ENCODE measurements at regions not wholly inside any gene's neighbourhood (a gene's known extent, or its start where the extent isn't known, plus 50 kb on each side); places are given as distances from the start of the nearest gene placed in this dataset.

DNA sequence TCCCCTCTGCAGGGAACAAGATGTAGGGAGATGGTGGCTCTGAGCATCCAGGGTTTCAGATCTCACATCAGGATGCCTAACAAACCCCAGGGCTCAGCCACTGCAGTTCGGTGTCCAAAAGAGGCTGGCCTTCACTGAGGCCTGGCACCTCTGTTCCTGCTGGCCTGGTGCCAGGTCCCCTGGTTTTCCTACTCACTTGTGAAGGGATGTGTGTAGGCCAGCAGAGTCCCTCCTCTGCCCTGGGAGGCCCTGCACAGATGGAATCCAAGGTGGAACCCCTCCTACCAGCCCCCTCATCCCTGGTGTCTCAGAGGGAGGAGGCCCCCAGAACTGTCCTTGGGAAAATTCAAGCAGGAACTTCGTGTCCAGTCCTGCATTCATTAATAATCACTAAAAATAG is 260.6 kb downstream of the CCSER2 start:
- Histone ChIP-seq H3K27me3 (ENCODE audit: control insufficient read depth, insufficient read depth, low read length) (no peaks in the 10 kb centered on the region), H3K4me3 (ENCODE audit: low read depth, low read length) (no peak overlapping the region), H3K36me3 (ENCODE audit: control insufficient read depth, insufficient read depth, low read length) (no peaks in the 10 kb centered on the region)
- TF ChIP-seq, protein P1, sequence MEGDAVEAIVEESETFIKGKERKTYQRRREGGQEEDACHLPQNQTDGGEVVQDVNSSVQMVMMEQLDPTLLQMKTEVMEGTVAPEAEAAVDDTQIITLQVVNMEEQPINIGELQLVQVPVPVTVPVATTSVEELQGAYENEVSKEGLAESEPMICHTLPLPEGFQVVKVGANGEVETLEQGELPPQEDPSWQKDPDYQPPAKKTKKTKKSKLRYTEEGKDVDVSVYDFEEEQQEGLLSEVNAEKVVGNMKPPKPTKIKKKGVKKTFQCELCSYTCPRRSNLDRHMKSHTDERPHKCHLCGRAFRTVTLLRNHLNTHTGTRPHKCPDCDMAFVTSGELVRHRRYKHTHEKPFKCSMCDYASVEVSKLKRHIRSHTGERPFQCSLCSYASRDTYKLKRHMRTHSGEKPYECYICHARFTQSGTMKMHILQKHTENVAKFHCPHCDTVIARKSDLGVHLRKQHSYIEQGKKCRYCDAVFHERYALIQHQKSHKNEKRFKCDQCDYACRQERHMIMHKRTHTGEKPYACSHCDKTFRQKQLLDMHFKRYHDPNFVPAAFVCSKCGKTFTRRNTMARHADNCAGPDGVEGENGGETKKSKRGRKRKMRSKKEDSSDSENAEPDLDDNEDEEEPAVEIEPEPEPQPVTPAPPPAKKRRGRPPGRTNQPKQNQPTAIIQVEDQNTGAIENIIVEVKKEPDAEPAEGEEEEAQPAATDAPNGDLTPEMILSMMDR (IDR thresholded peaks at IDR 0.05; ENCODE audit: insufficient read depth, low read length, severe bottlenecking) = no peak
- FAIRE-seq (no peak), DNase-seq (ENCODE audit: low read depth) (no peak)

DNA sequence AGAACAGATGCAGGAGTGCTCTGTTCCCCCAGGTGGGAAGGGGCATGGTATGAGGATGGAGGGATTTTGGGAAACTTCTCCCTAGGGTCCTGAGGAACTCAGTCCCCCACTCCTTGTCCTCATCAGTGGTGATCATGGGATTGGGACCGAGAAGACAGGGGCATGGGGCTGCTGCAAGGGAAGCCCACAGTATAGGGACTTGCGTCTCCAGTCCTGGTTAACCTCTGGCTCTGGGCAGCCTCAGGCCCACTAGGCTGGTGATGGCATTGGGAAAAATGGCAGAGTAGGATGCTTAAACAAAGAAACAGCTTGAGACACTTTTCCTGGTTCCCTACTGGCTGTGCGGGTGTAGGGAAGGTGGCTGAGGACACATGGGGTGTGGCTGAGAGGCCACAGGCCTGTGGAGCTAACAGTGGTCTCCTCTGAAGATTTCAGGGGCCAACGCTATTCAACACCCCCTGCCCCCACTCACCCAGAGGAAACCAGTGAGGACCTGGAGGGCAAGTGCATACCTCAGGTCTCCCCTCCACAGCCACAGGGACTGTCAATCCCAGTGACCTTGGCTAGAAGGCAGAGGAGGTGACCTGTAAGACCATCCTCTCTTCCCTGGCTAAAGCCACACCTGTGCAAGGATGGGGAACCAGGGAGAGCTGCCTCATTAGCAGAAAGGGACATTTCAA is 261.3 kb downstream of the CCSER2 start:
- H3K27me3 ChIP-seq (ENCODE audit: control insufficient read depth, insufficient read depth, low read length) = no peaks in the 10 kb centered on the region
- no peak for FAIRE-seq

DNA sequence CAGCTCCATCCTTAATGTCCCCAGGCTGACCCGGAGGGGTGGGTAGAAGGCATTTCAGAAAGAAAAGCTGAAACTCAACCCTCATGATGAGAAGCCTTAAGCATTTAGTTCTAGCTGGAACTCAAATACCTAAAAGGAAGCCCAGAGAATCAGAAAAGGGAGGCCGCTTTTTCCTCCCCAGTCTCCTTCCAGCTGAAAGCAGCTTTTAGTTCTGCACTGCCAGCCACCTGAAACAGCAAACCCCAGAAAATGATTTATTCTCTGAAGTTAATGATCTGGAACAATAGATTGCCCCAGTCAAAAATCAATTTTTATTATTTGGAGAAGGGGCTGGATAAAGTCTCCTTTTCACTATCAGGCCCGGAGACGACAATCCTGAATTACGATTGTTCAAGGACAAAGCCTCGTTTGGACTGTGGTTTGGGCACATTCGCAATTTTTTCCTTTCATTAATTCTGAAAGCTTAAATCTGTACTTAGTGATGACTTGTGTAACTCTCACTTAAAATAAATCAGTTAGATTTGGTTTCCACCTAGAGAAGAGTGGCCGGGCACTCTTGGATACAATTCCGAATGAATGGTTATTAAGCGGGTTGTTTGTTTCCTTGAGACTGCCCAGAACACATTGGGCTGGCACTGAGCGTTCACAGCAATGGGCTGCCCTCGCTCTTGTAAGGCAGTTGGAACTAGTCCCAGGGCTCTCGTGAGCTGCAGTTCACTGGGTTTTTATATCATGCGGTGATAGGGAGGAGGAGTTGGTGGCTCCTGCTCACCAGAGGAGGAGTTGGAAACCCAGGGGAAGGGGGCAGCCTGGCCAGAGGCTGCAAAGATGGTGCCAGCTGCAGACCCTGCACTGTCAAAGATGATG is 262.2 kb downstream of the CCSER2 start:
- H3K27me3 ChIP-seq (ENCODE audit: control insufficient read depth, insufficient read depth, low read length) = no peaks in the 10 kb centered on the region
- no peak overlapping the region for H3K4me3 ChIP-seq (ENCODE audit: low read depth, low read length)
- no peak for FAIRE-seq
- TF ChIP-seq, protein P1 (IDR thresholded peaks at IDR 0.05; ENCODE audit: insufficient read depth, low read length, severe bottlenecking) = no peak
- H3K36me3 ChIP-seq (ENCODE audit: control insufficient read depth, insufficient read depth, low read length) = no peaks in the 10 kb centered on the region
- DNase-seq (ENCODE audit: low read depth) = no peak

More for the DNA sequence above, 261.3 kb downstream of the CCSER2 start:
- TF ChIP-seq, protein P1 (IDR thresholded peaks at IDR 0.05; ENCODE audit: insufficient read depth, low read length, severe bottlenecking) = no peak
- DNase-seq (ENCODE audit: low read depth) = no peak
- no peak overlapping the region for H3K4me3 ChIP-seq (ENCODE audit: low read depth, low read length)
- no peaks in the 10 kb centered on the region for H3K36me3 ChIP-seq (ENCODE audit: control insufficient read depth, insufficient read depth, low read length)

DNA sequence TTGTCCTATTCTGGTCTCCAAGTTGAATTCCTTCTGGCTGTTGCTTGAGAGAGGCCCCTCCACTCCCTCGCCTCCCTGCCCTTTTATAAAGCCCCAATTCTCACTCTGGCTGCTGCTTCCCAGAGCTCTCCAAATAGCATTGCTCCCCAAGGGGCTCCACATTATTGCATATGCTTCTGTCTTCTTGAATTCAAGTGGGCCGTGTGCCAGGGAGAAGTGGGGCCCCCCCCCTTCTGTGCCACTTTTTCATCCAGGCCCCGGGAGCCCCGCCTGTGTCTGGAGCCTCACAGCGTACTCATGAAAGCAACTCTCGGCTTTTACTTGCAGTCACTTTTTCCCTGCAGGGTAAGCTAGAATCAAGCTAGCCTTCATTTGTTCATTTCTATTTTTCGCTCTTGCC is 265.1 kb downstream of the CCSER2 start:
- TF ChIP-seq, protein P1 (IDR thresholded peaks at IDR 0.05; ENCODE audit: insufficient read depth, low read length, severe bottlenecking) = no peak
- Histone ChIP-seq H3K27me3 (ENCODE audit: control insufficient read depth, insufficient read depth, low read length) (no peaks in the 10 kb centered on the region), H3K36me3 (ENCODE audit: control insufficient read depth, insufficient read depth, low read length) (no peaks in the 10 kb centered on the region), H3K4me3 (ENCODE audit: low read depth, low read length) (no peak overlapping the region)
- DNase-seq (ENCODE audit: low read depth) (no peak), FAIRE-seq (no peak)

DNA sequence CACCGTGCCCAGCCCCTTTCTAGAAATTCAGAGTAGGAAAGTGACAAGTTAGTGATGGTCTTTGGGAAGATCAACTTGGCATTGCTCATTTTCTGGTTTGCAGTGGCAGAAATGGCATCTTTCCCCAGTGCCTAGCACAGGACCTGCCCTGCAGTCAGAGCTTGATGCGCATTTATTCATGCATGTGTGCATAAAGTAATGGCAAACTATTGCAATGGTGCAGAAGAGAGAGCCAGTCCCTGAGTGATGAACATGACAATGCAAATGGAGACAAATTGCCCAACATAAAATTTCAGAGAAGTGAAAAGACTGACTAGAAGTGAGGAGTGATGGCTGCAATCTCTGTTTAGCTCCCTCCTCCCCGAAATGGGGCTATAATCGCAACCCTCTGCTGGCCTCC is 268.2 kb downstream of the CCSER2 start:
- Histone ChIP-seq H3K36me3 (ENCODE audit: control insufficient read depth, insufficient read depth, low read length) (no peaks in the 10 kb centered on the region), H3K27me3 (ENCODE audit: control insufficient read depth, insufficient read depth, low read length) (no peaks in the 10 kb centered on the region), H3K4me3 (ENCODE audit: low read depth, low read length) (no peak overlapping the region)
- TF ChIP-seq, protein P1 (IDR thresholded peaks at IDR 0.05; ENCODE audit: insufficient read depth, low read length, severe bottlenecking) = no peak
- FAIRE-seq = no peak
- DNase-seq (ENCODE audit: low read depth) = no peak

Measured in bronchial epithelial cell (primary cell).